K562 (cell line): ENCODE measurements at regions not wholly inside any gene's neighbourhood (a gene's known extent, or its start where the extent isn't known, plus 50 kb on each side); places are given as distances from the start of the nearest gene placed in this dataset.

Experiments
- CTCF ChIP-seq, 3 experiments: IDR thresholded peaks in 2 of 3; conservative IDR thresholded peaks in 1 of 3; 2 replicates each; pipeline ENCODE4 v1.5.1; 2011 to 2012; ENCODE audit warnings: low read length in 3 of 3, mild to moderate bottlenecking in 3 of 3, control low read depth in 2 of 3, improper control_type of control experiment in 1 of 3, inconsistent platforms in 1 of 3, low read depth in 1 of 3, mixed read lengths in 1 of 3, moderate library complexity in 1 of 3; ENCODE audit not compliant: insufficient read depth in 2 of 3
- DPF2 ChIP-seq: fragments of 450-650 bp; IDR thresholded peaks from 2 replicates; pipeline ENCODE4 v1.6.1; 2016
- ESRRA ChIP-seq: fragments of 450-650 bp; IDR thresholded peaks from 2 replicates; pipeline ENCODE4 v1.6.1; 2014; ENCODE audit warnings: low read depth, mild to moderate bottlenecking, moderate library complexity, borderline replicate concordance
- FOXK1 ChIP-seq: sonication (generic); formaldehyde crosslinking; IDR thresholded peaks from 2 replicates; pipeline ENCODE4 v1.8.0; 2022; ENCODE audit warnings: missing genetic modification reagents, mild to moderate bottlenecking, borderline replicate concordance
- HINFP ChIP-seq: fragments of 450-650 bp; conservative IDR thresholded peaks from 2 replicates; pipeline ENCODE4 v1.6.1; 2016; ENCODE audit warnings: missing genetic modification characterization, low read depth, mild to moderate bottlenecking, control low read depth, missing compliant biosample characterization
- JUNB ChIP-seq: fragments of 450-650 bp; formaldehyde crosslinking; conservative IDR thresholded peaks from 2 replicates; pipeline ENCODE4 v1.4.0; 2020; ENCODE audit warnings: mild to moderate bottlenecking
- POLR2A ChIP-seq: fragments of 450-650 bp; conservative IDR thresholded peaks from 2 replicates; pipeline ENCODE4 v1.6.1; 2016
- POLR2AphosphoS5 ChIP-seq: IDR thresholded peaks from 2 replicates; pipeline ENCODE4 v1.6.1; 2011; ENCODE audit warnings: mild to moderate bottlenecking, low read depth, low read length, moderate library complexity; ENCODE audit not compliant: control insufficient read depth, insufficient read depth
- SIN3A ChIP-seq, 2 experiments: fragments of 150-350 bp in 1 of 2; IDR thresholded peaks; 2 replicates each; pipeline ENCODE4 v1.6.1; 2011 to 2016; ENCODE audit warnings: borderline replicate concordance in 2 of 2, low read depth in 2 of 2, low read length in 2 of 2, mild to moderate bottlenecking in 2 of 2, moderate library complexity in 2 of 2; ENCODE audit not compliant: control insufficient read depth in 1 of 2
- SMARCB1 ChIP-seq: IDR thresholded peaks from 2 replicates; pipeline ENCODE4 v1.6.1; 2011; ENCODE audit warnings: improper control_type of control experiment, low read depth; ENCODE audit not compliant: insufficient read length
- TAF15 ChIP-seq: fragments of 200-400 bp; formaldehyde crosslinking; IDR thresholded peaks from 2 replicates; pipeline ENCODE4 v1.6.1; 2017; ENCODE audit warnings: mild to moderate bottlenecking, low read depth, low read length, moderate library complexity
- ZBED1 ChIP-seq: IDR thresholded peaks from 2 replicates; pipeline ENCODE4 v1.6.1; 2014
- ZNF140 ChIP-seq: fragments of 250-450 bp; sonication (Bioruptor Pico); IDR thresholded peaks from 2 replicates; pipeline ENCODE4 v1.8.0; 2021; ENCODE audit warnings: moderate library complexity, mild to moderate bottlenecking, inconsistent platforms
- TF ChIP-seq, protein P1 (sequence below): sonication (generic); formaldehyde crosslinking; IDR thresholded peaks from 2 replicates; pipeline ENCODE4 v1.8.1; 2023; ENCODE audit warnings: mild to moderate bottlenecking, missing genetic modification reagents

DNA sequence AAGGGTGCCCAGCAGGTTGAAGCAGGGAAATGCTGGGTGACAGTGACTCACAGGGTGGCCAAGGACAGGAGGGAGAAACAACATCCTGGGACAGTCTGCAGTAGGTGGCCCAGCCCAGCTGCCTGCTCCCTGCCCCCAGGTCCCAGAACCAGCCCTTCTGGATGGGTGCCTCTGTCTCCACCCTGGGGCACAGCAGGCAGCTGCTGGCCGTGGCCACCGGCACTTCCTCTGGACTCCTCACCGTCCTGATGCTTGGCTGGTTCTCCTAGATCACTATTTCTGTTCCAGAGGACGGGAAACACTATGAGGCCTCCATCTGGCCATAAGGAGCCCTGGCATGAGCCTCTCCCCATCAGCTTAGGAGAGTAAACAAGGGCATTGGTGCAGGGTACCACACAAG, 258.9 kb downstream of the XXYLT1 start:
- TF ChIP-seq JUNB (CRISPR knock-in tag) (no peak), SIN3A (IDR thresholded peaks at IDR 0.05; ENCODE audit: borderline replicate concordance in 2 of 2, control insufficient read depth in 1 of 2, low read depth in 2 of 2, low read length in 2 of 2) (no peak), CTCF (IDR thresholded peaks at IDR 0.05 in 2 of 3, conservative IDR thresholded peaks at IDR 0.05 in 1 of 3; ENCODE audit: insufficient read depth in 2 of 3, low read depth in 1 of 3, low read length in 3 of 3) (no peak), HINFP (tag) (no peak), POLR2A (no peak), TAF15 (no peak), ESRRA (no peak), ZNF140 (CRISPR knock-in tag) (no peak), FOXK1 (CRISPR knock-in tag) (no peak), DPF2 (no peak), POLR2AphosphoS5 (no peak), ZBED1 (no peak), SMARCB1 (no peak)
- TF ChIP-seq, protein P1, sequence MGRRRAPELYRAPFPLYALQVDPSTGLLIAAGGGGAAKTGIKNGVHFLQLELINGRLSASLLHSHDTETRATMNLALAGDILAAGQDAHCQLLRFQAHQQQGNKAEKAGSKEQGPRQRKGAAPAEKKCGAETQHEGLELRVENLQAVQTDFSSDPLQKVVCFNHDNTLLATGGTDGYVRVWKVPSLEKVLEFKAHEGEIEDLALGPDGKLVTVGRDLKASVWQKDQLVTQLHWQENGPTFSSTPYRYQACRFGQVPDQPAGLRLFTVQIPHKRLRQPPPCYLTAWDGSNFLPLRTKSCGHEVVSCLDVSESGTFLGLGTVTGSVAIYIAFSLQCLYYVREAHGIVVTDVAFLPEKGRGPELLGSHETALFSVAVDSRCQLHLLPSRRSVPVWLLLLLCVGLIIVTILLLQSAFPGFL (CRISPR knock-in tag), result no peak
